Naive thymus-derived CD4-positive, alpha-beta T cell (primary cell): ENCODE measurements at regions not wholly inside any gene's neighbourhood (a gene's known extent, or its start where the extent isn't known, plus 50 kb on each side); places are given as distances from the start of the nearest gene placed in this dataset.

Experiments used
- ATAC-seq: fragments of 150-1000 bp; cut with Tn5 transposase; 2 replicates; pipeline ENCODE4 v1.10.0; 2021; ENCODE audit warnings: mild to moderate bottlenecking, moderate library complexity
- CTCF ChIA-PET: fragments of 350-600 bp; sonication (Branson Sonifier 250); formaldehyde crosslinking; loops from one replicate; lab custom pipeline; 2021; ENCODE audit warnings: antibody characterized with exemption; lab: Charles Lee
- POLR2A ChIA-PET: fragments of 350-600 bp; sonication (Branson Sonifier 250); formaldehyde crosslinking; loops from one replicate; lab custom pipeline; 2021; ENCODE audit warnings: antibody characterized with exemption, inconsistent platforms; lab: Charles Lee
- DNase-seq, 9 donors: peaks; one replicate each; pipeline versions ENCODE4 v3.0.0 to v3.0.0-alpha.2; 2020 to 2022; ENCODE audit warnings: mixed read lengths in 1 of 9
- H3K27ac ChIP-seq: one replicate; pipeline ENCODE4 v1.7.0; 2013; ENCODE audit warnings: mild to moderate bottlenecking, low read depth, low read length, moderate library complexity
- H3K27me3 ChIP-seq, 2 donors: one replicate each; pipeline ENCODE4 v1.7.0; 2013; ENCODE audit warnings: low read length in 2 of 2, mild to moderate bottlenecking in 2 of 2, moderate library complexity in 2 of 2; ENCODE audit not compliant: control insufficient read depth in 2 of 2, insufficient read depth in 2 of 2
- H3K36me3 ChIP-seq, 3 experiments: 1 replicate in 2 of 3; 2 replicates in 1 of 3; pipeline ENCODE4 v1.7.0; 2013; ENCODE audit warnings: low read length in 3 of 3, mild to moderate bottlenecking in 3 of 3, moderate library complexity in 1 of 3; ENCODE audit not compliant: insufficient read depth in 3 of 3, control insufficient read depth in 2 of 3
- H3K4me1 ChIP-seq, 2 donors: one replicate each; pipeline ENCODE4 v1.7.0; 2013; ENCODE audit warnings: low read length in 2 of 2, mild to moderate bottlenecking in 2 of 2, moderate library complexity in 1 of 2; ENCODE audit not compliant: control insufficient read depth in 2 of 2, insufficient read depth in 2 of 2
- H3K4me3 ChIP-seq: 2 replicates; pipeline ENCODE4 v1.7.0; 2013; ENCODE audit warnings: mild to moderate bottlenecking, low read length
- H3K9me3 ChIP-seq, 3 experiments: 1 replicate in 2 of 3; 2 replicates in 1 of 3; pipeline ENCODE4 v1.7.0; 2013; ENCODE audit warnings: low read length in 3 of 3; ENCODE audit not compliant: control insufficient read depth in 2 of 3
- H3K27ac Mint-ChIP-seq, 9 donors: one replicate each; pipeline ENCODE4 v1.8.0; 2020 to 2022; ENCODE audit warnings: mixed read lengths in 9 of 9, mild to moderate bottlenecking in 8 of 9, moderate library complexity in 5 of 9, inconsistent platforms in 2 of 9
- H3K27me3 Mint-ChIP-seq, 5 donors: one replicate each; pipeline ENCODE4 v1.8.0; 2021 to 2022; ENCODE audit warnings: mixed read lengths in 5 of 5, mild to moderate bottlenecking in 1 of 5
- H3K36me3 Mint-ChIP-seq, 5 donors: one replicate each; pipeline ENCODE4 v1.8.0; 2020 to 2022; ENCODE audit warnings: mixed read lengths in 5 of 5, mild to moderate bottlenecking in 3 of 5, inconsistent platforms in 1 of 5
- H3K4me1 Mint-ChIP-seq, 7 donors: one replicate each; pipeline ENCODE4 v1.8.0; 2020 to 2022; ENCODE audit warnings: mixed read lengths in 7 of 7, mild to moderate bottlenecking in 3 of 7, inconsistent platforms in 1 of 7
- H3K4me3 Mint-ChIP-seq, 10 donors: one replicate each; pipeline ENCODE4 v1.8.0; 2020 to 2022; ENCODE audit warnings: mild to moderate bottlenecking in 10 of 10, mixed read lengths in 10 of 10, moderate library complexity in 6 of 10, inconsistent platforms in 2 of 10
- H3K9me3 Mint-ChIP-seq, 11 donors: one replicate each; pipeline ENCODE4 v1.8.0; 2020 to 2022; ENCODE audit warnings: mixed read lengths in 11 of 11, mild to moderate bottlenecking in 4 of 11, inconsistent platforms in 1 of 11, moderate library complexity in 1 of 11
- intact Hi-C, 2 donors: fragments of 100-400 bp; cut with micrococcal nuclease; formaldehyde crosslinking; loops; one replicate each; pipeline ENCODE4 v1.15.1; 2023

- Histone ChIP-seq H3K27ac (no peak overlapping the region), H3K4me1 (no peaks in the 10 kb centered on the region), H3K4me3 (no peak overlapping the region), H3K9me3 (no peaks in the 10 kb centered on the region), H3K27me3 (no peaks in the 10 kb centered on the region), H3K36me3 (no peaks in the 10 kb centered on the region)
- Mint-ChIP-seq H3K4me1 (peaks cover 0 to 1% (median 0%) of the 10 kb centered on the region in 7 donors), H3K36me3 (peaks cover 0 to 1% (median 0%) of the 10 kb centered on the region in 5 donors), H3K4me3 (no peak overlapping the region), H3K27me3 (peaks cover 0 to 5% (median 0%) of the 10 kb centered on the region in 5 donors), H3K27ac (no peak overlapping the region), H3K9me3 (peaks cover 0 to 5% (median 2%) of the 10 kb centered on the region in 11 donors)
- POLR2A ChIA-PET = no interaction called here
- DNase-seq (no peak), ATAC-seq (no peak)
- intact Hi-C loops = loop anchor here in 1 of 2 donors (5.0 kb wide), 1 partner anchor 1053 kb away; no protein-coding TSS in a partner anchor
- CTCF ChIA-PET = no interaction called here
Observed at GRCh38 chr2:168300460-168300859, 53.1 kb upstream of the STK39 start.

GRCh38 chr2:168304024-168304681 is 56.8 kb upstream of the STK39 start:
- no peak overlapping the region for H3K4me3 Mint-ChIP-seq
- intact Hi-C loops = loop anchor here in 1 of 2 donors (5.0 kb wide), 1 partner anchor 1057 kb away; no protein-coding TSS in a partner anchor
- no peaks in the 10 kb centered on the region for H3K27me3 ChIP-seq
- no peaks in the 10 kb centered on the region for H3K4me1 ChIP-seq
- H3K27me3 Mint-ChIP-seq = peaks cover 0 to 5% (median 0%) of the 10 kb centered on the region in 5 donors
- no peaks in the 10 kb centered on the region for H3K36me3 ChIP-seq
- ATAC-seq (no peak), DNase-seq (no peak)
- H3K27ac Mint-ChIP-seq = no peak overlapping the region
- no peak overlapping the region for H3K4me3 ChIP-seq
- ChIA-PET POLR2A (no interaction called here), CTCF (interaction anchor here (1.3 kb wide), 1 partner anchor 186 kb away, joined by 3 read pairs; no protein-coding TSS in a partner anchor)
- peaks cover 0 to 38% (median 26%) of the 10 kb centered on the region in 11 donors for H3K9me3 Mint-ChIP-seq
- peaks cover 0 to 1% (median 0%) of the 10 kb centered on the region in 7 donors for H3K4me1 Mint-ChIP-seq
- H3K9me3 ChIP-seq = no peaks in the 10 kb centered on the region
- H3K27ac ChIP-seq = no peak overlapping the region
- H3K36me3 Mint-ChIP-seq = peaks cover 0 to 12% (median 4%) of the 10 kb centered on the region in 5 donors

- no peaks in the 10 kb centered on the region for H3K4me1 Mint-ChIP-seq
- H3K4me3 Mint-ChIP-seq = no peak overlapping the region
- Histone ChIP-seq H3K27ac (no peak overlapping the region), H3K36me3 (no peaks in the 10 kb centered on the region), H3K4me3 (no peak overlapping the region), H3K27me3 (no peaks in the 10 kb centered on the region), H3K4me1 (no peaks in the 10 kb centered on the region), H3K9me3 (no peaks in the 10 kb centered on the region)
- ATAC-seq (no peak), DNase-seq (no peak)
- H3K27me3 Mint-ChIP-seq = peaks cover 0 to 5% (median 0%) of the 10 kb centered on the region in 5 donors
- ChIA-PET CTCF (interaction anchor here (0.6 to 0.7 kb wide), 2 partner anchors 141 to 380 kb away, joined by 3 read pairs; no protein-coding TSS in a partner anchor), POLR2A (no interaction called here)
- H3K9me3 Mint-ChIP-seq = peaks cover 0 to 43% (median 29%) of the 10 kb centered on the region in 11 donors
- intact Hi-C loops = no loop called here
- H3K27ac Mint-ChIP-seq = no peak overlapping the region
- peaks cover 0 to 12% (median 4%) of the 10 kb centered on the region in 5 donors for H3K36me3 Mint-ChIP-seq
Observed at GRCh38 chr2:168307379-168307778, 60.0 kb upstream of the STK39 start.

- Histone ChIP-seq H3K4me3 (no peak overlapping the region), H3K36me3 (no peaks in the 10 kb centered on the region), H3K9me3 (no peaks in the 10 kb centered on the region), H3K4me1 (no peaks in the 10 kb centered on the region), H3K27ac (no peak overlapping the region), H3K27me3 (no peaks in the 10 kb centered on the region)
- H3K4me3 Mint-ChIP-seq = no peak overlapping the region
- H3K4me1 Mint-ChIP-seq = no peaks in the 10 kb centered on the region
- ChIA-PET POLR2A (no interaction called here), CTCF (no interaction called here)
- intact Hi-C loops = no loop called here
- no peak for ATAC-seq
- H3K9me3 Mint-ChIP-seq = peaks cover 0 to 41% (median 22%) of the 10 kb centered on the region in 11 donors
- no peak for DNase-seq
- no peak overlapping the region for H3K27ac Mint-ChIP-seq
- peaks cover 0 to 12% (median 4%) of the 10 kb centered on the region in 5 donors for H3K36me3 Mint-ChIP-seq
- H3K27me3 Mint-ChIP-seq = peaks cover 0 to 5% (median 0%) of the 10 kb centered on the region in 5 donors
Observed at GRCh38 chr2:168310580-168310979, 63.2 kb upstream of the STK39 start.

- POLR2A ChIA-PET = interaction anchor here (0.6 kb wide), 1 partner anchor 22 kb away, joined by 3 read pairs; no protein-coding TSS in a partner anchor
- intact Hi-C loops = no loop called here
- Mint-ChIP-seq H3K36me3 (peaks cover 0 to 7% (median 2%) of the 10 kb centered on the region in 5 donors), H3K27me3 (peaks cover 0 to 5% (median 0%) of the 10 kb centered on the region in 5 donors), H3K4me1 (no peaks in the 10 kb centered on the region), H3K4me3 (no peak overlapping the region), H3K27ac (no peak overlapping the region), H3K9me3 (peaks cover 0 to 32% (median 15%) of the 10 kb centered on the region in 11 donors)
- H3K36me3 ChIP-seq = no peaks in the 10 kb centered on the region
- H3K4me1 ChIP-seq = no peaks in the 10 kb centered on the region
- H3K27ac ChIP-seq = no peak overlapping the region
- ATAC-seq (no peak), DNase-seq (no peak)
- no peak overlapping the region for H3K4me3 ChIP-seq
- no peaks in the 10 kb centered on the region for H3K9me3 ChIP-seq
- no peaks in the 10 kb centered on the region for H3K27me3 ChIP-seq
- CTCF ChIA-PET = no interaction called here
Observed at GRCh38 chr2:168311261-168311910, 64.0 kb upstream of the STK39 start.

GRCh38 chr2:168312036-168312822 is 64.8 kb upstream of the STK39 start:
- intact Hi-C loops = no loop called here

More at GRCh38 chr2:168312036-168312822, 64.8 kb upstream of the STK39 start:
- Histone ChIP-seq H3K27me3 (no peaks in the 10 kb centered on the region), H3K9me3 (no peaks in the 10 kb centered on the region), H3K36me3 (no peaks in the 10 kb centered on the region), H3K4me3 (no peak overlapping the region), H3K4me1 (no peaks in the 10 kb centered on the region), H3K27ac (no peak overlapping the region)
- no peaks in the 10 kb centered on the region for H3K4me1 Mint-ChIP-seq
- DNase-seq (no peak), ATAC-seq (no peak)
- peaks cover 0 to 4% (median 0%) of the 10 kb centered on the region in 5 donors for H3K27me3 Mint-ChIP-seq
- H3K9me3 Mint-ChIP-seq = peaks cover 0 to 24% (median 12%) of the 10 kb centered on the region in 11 donors
- no peak overlapping the region for H3K4me3 Mint-ChIP-seq
- no peak overlapping the region for H3K27ac Mint-ChIP-seq
- H3K36me3 Mint-ChIP-seq = peaks cover 0 to 7% (median 0%) of the 10 kb centered on the region in 5 donors
- ChIA-PET CTCF (interaction anchor here (0.6 kb wide), 1 partner anchor 607 kb away, joined by 5 read pairs; no protein-coding TSS in a partner anchor), POLR2A (no interaction called here)
